ENCODE measurements at regions not wholly inside any gene's neighbourhood (a gene's known extent, or its start where the extent isn't known, plus 50 kb on each side); places are given as distances from the start of the nearest gene placed in this dataset.

- TF ChIP-seq POLR2A (IDR thresholded peaks at IDR 0.05): no peak
- TF ChIP-seq, protein P1, sequence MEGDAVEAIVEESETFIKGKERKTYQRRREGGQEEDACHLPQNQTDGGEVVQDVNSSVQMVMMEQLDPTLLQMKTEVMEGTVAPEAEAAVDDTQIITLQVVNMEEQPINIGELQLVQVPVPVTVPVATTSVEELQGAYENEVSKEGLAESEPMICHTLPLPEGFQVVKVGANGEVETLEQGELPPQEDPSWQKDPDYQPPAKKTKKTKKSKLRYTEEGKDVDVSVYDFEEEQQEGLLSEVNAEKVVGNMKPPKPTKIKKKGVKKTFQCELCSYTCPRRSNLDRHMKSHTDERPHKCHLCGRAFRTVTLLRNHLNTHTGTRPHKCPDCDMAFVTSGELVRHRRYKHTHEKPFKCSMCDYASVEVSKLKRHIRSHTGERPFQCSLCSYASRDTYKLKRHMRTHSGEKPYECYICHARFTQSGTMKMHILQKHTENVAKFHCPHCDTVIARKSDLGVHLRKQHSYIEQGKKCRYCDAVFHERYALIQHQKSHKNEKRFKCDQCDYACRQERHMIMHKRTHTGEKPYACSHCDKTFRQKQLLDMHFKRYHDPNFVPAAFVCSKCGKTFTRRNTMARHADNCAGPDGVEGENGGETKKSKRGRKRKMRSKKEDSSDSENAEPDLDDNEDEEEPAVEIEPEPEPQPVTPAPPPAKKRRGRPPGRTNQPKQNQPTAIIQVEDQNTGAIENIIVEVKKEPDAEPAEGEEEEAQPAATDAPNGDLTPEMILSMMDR (IDR thresholded peaks at IDR 0.05): no peak
Observed at GRCh38 chr3:61450866-61451265, 110.5 kb upstream of the PTPRG start.

Measured in lower leg skin (tissue), 3 donors.